HG02970 (cell line): ENCODE measurements at regions not wholly inside any gene's neighbourhood (a gene's known extent, or its start where the extent isn't known, plus 50 kb on each side); places are given as distances from the start of the nearest gene placed in this dataset.

ENCODE experiments used
- ATAC-seq: cut with Tn5 transposase; IDR thresholded peaks from one replicate; pipeline ENCODE4 v1.9.1; 2021; ENCODE audit warnings: mild to moderate bottlenecking, moderate library complexity, moderate number of reproducible peaks; ENCODE audit not compliant: unreplicated experiment, low FRiP score

DNA sequence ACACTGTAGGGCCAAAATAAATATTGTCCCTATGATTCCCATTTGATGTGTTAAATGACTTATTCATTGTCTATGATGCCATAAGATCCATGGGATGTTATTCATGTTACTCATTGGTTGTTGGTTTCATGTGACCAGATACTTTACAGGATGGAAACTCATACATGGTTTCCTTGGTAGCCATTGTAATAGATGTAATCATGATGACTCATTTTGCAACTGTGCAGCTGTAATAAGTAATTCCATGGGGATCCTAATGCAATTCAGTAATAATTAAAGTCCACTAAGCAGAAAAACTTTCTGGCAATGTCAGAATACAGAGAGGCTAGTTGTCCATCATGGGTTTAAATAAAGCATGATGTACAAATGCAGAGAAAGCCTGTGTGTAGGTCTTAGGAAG lies 389.7 kb upstream of the NR3C2 start:
- no peak for ATAC-seq

DNA sequence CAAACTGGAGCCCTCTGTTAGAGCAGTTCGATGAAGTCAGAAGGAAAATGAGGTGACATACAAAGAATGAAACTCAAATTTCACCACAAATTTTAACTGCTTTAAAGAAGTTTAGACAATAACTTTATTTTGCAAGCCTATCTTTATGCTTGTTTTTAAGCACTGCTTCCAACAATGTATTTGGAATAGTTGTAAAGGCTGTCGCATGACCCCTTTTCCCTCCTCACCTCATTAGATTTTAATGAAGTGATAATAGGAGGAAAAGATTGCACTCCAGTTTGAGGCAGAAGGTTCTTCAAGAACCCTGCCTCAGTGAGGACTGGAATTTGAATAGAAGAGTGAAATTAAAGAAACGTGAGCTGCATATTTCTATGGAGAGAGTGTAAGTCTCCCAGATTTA lies 386.1 kb upstream of the NR3C2 start:
- ATAC-seq: no peak

DNA sequence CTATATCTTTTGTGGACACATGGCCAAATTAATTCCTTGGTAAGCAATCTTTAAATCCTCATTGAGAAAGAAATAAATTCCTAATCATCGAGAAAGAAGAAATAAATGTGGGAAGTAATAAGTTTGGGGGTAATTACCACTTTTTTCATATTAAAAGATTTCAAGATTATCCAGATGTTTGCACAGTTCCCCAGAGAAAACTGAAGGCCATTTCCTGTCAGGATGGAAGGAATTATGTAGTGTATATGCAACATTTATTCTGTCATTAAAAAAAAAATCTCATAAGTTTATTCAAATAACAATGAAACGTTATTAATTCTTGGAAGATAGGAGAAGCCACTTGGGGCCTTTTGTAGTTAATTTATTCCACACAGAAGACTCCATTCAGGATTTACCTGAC lies 385.6 kb upstream of the NR3C2 start:
- no peak for ATAC-seq

DNA sequence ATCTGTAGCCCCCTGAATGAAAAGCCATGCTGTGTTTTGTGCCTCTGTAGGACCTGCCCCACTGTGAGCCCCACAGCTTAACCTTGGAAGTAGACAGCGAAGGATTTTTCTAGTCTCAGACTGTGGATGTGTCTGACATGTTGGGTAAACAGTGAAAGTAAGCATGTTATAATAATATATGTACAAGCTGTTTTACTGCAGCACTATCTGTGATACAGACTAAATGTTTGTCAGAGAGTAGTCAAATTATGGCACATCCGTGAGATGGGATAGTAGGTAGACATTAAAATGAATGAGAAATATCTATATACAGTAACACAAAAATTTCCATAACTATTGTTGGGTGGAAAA lies 381.2 kb upstream of the NR3C2 start:
- ATAC-seq: no peak

DNA sequence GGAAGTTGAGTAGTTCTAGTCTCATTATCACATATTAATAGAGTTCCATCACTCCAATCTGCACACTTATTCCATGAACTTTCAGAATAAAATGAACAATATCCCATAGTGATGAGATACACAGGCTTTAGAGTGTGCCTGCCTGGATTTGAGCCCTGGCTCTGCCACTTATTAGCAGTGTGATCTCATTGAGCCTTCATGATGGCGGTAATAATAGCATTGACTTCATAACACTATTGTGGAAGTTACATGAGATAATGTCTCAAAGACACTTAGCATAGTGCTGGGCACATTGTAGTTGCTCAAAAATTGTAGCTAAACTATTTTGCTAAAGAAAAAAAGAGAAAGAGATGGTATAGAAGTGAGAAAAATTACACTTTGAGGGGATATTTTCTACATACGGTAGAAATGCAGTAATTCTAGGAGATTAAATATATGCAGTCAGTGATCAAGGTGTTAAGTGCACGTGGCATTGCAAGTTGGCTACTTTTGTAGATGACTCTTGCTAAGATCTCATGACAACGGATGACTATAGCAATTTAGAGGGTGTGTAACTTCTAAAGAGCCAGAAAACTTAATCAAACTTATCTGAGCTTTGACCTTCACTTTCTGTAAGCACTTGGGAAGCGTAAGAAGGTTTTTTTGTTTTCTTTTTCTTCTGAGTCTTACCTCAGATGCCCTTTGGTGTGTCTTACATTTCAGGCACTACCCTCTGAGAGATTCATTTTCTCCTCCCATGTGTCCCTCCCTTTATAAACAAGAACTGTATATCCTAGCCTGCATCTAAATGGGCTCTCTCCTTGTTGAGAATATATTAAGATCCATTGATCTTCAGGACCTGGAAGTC lies 380.6 kb upstream of the NR3C2 start:
- no peak for ATAC-seq

DNA sequence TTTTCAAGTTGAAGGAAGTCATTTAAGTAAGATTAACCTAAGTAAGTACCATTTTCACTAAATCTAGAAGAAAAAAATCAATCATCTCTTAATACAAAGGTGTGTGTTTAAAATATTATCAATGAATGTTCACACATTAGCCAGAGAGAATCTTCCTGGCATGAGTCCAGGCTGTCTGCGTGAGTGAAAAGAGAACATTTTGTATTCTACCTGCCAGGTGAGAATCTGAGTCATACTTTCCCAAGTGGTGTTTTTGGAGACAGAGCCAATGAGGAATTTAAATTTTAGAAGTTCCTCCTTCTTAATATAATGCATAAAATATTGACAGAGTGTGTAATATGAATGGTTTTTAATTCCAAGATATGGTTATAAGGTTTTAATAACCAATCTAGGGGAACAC lies 371.8 kb upstream of the NR3C2 start:
- ATAC-seq: no peak

DNA sequence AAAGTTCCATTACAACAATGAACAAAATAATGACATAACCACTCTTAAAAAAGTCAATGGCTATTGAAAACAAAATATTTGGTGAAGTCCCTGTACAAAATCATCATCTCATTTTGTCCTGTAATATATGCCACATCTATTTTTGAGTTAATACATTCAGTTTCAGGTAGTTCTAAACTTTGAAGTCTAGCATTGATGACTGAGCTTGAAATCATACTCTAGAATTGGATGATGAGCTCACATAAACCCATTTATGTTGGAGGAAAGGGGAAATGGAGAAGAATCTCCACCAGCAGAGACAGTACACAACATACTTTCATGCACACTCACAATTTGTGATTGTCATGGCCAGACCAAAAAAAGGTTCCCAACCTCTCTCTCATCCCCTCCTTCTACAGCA lies 371.1 kb upstream of the NR3C2 start:
- no peak for ATAC-seq

DNA sequence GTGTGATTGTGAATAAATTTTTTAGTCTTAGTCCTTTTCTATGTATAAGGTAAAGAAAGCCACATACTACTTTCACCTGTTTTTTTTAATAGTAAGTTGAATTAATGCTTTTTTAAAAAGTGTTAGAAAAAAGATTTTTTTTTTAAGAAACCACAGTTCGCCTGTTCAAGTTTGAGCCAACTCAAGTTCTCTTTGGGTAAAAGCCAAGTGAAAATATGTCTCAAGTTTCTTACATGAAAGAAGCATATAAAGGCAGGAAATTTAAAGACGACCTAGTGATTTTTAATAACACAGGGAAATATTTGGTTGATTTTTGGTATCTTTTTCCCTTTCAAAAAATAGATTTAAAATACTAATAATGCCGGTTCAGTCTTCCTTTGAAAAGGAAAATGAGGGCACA lies 369.9 kb upstream of the NR3C2 start:
- no peak for ATAC-seq

DNA sequence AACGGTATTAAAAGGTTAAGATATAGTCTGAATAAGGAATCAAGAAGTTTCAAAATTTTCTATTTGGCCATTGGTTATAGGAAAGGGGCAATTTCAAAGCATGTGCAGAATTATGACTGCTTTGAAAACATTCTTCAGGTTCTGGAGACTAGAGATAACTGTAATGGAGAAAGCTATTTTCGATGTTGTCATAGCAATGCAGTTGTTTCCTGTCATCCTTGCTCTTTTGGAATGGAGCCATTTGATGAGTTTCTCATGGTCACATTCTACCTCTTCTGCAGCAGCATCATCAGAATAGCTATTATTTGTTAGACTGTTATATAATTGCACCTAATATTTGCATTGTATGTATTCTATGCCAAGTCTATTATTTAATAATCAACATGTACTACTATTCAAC lies 368.2 kb upstream of the NR3C2 start:
- ATAC-seq: no peak

DNA sequence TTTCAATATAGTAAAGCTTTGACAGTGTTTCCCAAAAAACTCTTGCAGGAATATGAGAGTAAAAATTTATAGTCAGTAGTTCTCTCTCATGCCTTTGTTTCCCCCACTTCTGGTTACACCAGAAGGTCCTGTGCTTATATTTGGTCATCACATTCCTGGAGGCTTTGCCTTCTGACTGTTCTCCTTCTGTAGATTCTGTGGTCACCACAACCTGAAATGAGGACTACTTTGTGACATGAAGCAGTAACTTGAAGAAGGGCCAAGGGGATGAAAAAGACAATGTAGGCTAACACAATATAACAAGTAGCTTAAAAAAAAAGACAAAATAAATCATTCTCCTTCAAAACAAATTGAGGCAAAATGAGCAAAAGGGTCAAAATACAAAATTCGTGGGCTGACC lies 366.2 kb upstream of the NR3C2 start:
- ATAC-seq: no peak

DNA sequence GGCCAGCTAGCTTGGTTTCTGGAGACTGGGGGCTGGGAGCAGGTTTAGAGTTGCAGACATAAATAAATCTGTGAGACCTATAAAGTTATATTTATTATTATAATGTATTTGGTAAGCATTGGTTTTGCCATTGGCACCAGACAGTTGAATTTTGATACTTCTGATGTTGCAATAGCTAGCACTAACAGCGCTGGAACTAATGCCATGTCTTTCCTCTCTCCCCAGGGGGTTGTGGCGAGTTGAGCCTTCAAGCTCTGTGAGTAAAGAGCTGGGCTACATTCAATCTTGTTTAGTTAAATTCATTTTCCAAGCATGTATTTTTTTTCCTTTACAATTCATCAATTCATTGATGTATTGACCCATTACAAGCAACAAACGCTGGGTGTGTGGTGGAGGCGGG lies 358.7 kb upstream of the NR3C2 start:
- no peak for ATAC-seq

DNA sequence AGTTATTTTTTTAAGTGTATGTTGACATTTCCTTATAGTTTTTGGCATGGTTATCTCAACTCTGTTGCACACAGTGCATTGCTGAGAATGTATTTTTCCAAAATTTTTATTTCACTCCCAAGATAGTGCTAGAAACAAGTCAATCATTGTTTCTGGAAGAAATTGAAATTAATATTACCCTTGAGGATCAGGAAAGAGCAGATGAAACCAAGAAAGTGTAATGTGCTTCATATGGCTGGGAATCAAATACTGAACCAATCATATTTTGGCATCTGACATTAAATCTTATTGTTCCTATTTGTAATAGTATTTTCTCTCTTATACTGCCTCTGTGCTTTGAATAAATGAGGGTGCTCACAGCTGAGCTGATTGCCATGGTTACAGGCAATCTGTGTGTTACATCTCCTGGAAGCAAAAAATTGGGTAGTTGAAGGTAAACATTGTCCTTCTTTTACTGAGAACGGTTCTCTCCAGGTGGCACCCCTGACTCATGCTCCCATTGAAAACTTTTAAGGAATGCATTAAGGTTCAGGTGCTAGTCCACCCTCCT lies 358.2 kb upstream of the NR3C2 start:
- ATAC-seq: no peak

DNA sequence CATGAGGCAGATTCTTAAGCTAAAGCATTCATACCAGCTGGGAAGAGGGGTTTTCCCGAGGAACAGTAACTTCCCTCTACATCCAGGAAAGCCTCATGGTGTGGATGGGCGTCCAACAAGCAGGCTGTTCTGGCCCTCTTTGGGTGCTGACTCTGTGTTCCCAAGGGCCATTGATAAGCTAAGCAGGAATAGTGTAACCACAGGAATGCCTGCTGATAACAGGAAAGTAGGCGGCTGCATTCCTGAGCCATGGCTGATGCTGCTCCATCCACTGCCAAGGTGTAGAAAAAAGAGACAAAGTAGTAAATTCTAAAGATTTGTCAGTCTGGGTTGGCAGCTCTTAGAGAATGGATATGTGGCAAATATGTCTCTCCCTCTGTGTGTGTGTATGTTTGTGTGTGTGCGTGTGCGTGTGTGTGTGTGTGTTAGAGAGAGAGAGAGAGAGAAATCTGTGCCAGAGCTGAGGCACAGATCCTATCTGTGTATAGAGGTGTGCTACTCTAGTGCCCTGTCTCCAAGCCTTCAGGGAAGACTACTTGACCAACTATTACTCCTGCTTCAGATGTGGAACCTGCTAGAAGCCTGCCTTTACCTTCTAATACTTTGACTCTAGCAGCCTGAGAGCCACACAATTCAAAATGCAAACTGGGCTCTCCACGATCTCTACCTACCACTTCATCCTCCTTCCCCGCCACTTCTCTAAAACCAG lies 353.1 kb upstream of the NR3C2 start:
- ATAC-seq: no peak

DNA sequence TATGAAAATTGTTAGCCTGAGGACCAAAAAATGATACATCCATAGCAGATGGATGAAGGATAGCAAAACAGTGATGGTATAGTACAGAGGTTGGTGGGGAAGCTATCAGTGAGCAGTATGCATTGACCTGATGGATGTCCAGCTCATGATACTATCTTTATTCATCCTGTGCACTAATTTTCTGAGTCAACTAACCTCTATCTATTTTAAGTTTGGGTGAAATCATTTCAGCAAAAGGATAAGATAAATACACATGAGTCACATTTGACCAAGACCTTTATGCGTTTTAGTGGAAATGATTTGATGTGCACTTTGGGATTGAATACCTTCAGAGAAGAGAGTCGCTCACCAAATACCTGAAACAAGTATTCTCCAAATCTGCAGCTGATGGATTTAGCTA lies 351.0 kb upstream of the NR3C2 start:
- ATAC-seq: no peak

DNA sequence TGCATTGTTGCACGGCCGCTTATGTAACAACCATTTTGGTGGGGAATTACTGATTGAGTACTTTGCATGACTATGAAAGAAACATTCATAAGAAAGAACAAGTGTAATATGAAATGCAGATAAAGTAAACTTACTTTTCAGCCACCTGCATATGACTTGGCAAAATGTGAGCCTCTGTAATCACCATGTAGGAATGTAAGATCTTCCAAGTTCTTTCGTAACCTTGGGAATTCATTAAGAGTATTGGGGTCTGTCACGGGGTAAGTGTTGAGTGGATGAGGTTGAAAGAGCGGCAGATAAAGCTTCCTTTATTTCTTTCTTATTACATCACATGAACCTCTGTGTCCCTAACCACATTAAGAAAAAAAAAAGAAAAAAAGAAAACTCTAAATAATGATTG lies 348.5 kb upstream of the NR3C2 start:
- ATAC-seq: no peak

DNA sequence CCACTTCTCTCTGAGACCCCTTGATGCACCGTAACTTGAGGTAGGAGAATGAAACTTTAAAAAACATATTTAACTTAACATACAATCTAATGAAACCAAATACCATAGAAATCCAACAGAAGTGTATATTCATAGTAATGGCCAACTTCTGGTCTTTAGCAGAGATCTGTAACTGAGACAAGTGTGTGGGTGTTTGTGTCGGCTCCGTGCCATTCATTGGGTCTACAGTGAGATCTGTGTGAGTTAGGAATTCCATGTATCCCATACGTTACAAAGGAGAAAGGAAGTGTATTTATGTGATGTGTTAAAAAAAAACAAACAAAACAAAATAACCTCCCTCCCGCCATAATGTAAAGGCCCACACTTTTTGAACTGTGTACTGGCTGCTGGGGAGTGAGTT lies 348.0 kb upstream of the NR3C2 start:
- ATAC-seq: no peak

DNA sequence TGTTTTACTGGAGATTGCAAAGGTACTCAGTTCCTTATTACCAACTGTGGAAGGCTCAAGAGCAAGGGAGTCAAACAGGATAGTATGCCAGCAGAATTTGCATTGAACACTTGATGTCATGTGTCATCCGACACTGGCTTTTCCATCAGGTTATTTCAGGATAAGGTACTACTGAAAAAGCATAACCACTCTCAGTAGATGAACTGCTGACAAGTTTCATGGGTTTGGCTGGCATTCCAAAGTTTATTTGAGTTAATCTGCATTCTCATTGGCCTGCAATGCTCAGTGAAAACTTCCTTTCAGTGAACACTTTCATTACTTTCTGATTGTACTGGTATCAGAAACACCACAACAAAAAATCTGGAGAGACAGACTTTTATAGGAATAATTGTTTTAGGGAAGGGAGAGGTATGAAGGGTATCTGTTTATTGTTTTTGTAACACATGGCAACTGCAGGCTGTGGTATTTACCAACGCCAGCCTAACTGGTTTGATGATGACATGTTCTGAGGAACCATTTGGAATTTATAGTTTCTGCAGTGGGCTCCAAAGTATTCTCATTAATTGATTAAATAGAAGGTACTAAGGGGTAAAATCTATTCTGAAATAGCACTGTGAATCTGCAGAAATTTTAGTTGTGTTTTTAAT lies 345.7 kb upstream of the NR3C2 start:
- no peak for ATAC-seq

DNA sequence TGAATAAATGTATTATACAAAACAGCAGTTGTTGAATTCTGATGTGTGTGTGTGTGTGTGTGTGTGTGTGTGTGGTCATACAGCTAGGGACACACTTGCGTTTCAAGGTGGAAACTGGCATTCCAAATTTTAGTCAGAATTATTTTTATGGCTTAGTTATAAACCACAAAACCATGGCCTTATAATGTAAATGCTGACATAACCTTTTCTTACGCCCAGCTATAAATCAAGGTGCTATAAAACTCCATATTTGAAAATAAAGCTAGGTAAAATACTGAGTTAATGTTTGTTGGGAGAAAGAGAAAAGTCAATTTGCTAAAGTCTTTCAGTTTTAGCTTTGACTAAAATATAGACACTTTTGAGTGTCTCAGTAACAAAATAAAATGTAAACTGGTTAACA lies 345.1 kb upstream of the NR3C2 start:
- no peak for ATAC-seq

DNA sequence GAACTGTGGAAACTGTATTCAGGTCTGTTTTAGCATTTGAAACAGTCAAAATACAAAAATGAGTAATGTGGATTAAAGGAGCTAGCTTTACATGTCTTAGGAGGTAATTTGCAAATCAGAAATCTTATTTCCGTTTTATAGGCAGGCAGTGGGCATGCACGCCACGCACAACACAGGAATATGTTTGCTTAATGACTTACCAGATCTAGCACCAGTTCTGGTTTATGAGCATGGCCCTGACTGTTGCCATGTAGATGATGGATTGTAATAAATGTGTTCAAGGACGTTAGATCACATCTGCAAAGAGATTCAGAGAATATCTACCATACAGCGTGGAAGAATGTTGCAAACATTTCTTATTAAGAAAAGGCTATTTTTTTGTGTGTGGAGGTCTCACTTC lies 344.5 kb upstream of the NR3C2 start:
- no peak for ATAC-seq

DNA sequence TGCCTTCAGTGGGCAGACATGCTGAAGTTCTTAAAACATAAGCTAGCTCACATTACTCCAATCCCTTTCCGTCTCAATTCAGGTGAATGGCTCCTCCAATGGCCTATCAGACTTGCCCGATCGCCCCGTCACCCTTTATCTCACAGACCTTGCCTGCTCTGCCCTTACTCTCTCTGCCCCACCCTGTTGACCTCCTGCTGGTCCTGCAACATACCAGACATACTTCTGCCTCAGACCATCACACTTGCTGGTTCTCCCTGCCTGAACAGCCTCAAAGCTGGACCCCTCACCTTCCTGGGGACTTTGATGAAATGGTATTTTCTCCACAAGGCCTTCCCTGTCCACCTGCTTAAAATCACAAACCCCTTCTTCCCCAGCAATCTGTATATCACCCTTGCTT lies 340.1 kb upstream of the NR3C2 start:
- no peak for ATAC-seq

DNA sequence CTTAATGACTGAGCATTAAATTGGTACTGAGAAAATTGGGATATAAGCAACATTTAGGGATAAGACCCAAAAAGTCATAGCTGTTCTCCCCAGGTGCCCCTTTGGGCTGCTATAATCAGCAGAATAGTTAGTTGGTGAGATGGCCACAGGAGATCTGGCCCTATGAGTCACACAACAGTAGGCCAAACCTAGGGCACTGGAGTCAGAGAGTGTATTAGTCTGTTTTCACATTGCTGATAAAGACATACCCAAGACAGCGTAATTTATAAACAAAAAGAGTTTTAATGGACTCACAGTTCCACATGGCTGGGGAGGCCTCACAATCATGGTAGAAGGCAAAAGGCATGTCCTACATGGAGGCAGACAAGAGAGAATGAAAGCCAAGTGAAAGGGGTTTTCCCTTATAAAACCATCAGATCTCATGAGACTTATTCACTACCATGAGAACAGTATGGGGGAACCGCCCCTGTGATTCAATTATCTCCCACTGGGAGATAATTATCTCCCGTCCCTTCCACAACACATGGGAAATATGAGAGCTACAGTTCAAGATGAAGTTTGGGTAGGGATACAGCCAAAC lies 338.3 kb upstream of the NR3C2 start:
- no peak for ATAC-seq
